K562 (cell line): ENCODE measurements at regions not wholly inside any gene's neighbourhood (a gene's known extent, or its start where the extent isn't known, plus 50 kb on each side); places are given as distances from the start of the nearest gene placed in this dataset.

Experiments
- ATAC-seq: fragments of 200-7000 bp; cut with Tn5 transposase; 3 replicates; pipeline ENCODE4 v1.9.1; 2020; ENCODE audit warnings: moderate library complexity
- BruUV-seq: library from RNA; stranded (reverse); fragments of 400-500 nt; replicated peaks from 2 replicates; lab custom pipeline; 2021; lab: Mats Ljungman, UMichigan
- CTCF ChIA-PET: fragments of 300-600 bp; formaldehyde crosslinking; extraction: SDS; loops from one replicate; lab custom pipeline; 2021; ENCODE audit warnings: low intra/inter-chr PET ratio; lab: Yijun Ruan, JAX
- POLR2A ChIA-PET: fragments of 300-600, 350-650 bp; sonication (Branson Sonifier 250); formaldehyde crosslinking; extraction: SDS; loops from one replicate; lab custom pipeline; 2021; ENCODE audit warnings: antibody characterized with exemption, inconsistent platforms; lab: Yijun Ruan, JAX
- DNase-seq, 4 experiments: peaks; one replicate each; pipeline versions ENCODE4 v3.0.0 to v3.0.0-alpha.2; 2011 to 2018; ENCODE audit warnings: low spot score in 3 of 4, mixed read lengths in 3 of 4; ENCODE audit errors: extremely low read depth in 1 of 4
- FAIRE-seq: peaks from 2 replicates; lab custom pipeline; 2011; peaks lifted over from hg19 to GRCh38; lab: Jason Lieb, UNC
- H2AFZ ChIP-seq: 2 replicates; pipeline ENCODE4 v1.6.0; 2011; ENCODE audit warnings: low read depth, low read length, control low read depth, inconsistent platforms
- H3K27ac ChIP-seq: fragments of 200-600 bp; 3 replicates; pipeline ENCODE4 v1.8.0; 2011; ENCODE audit warnings: low read depth, mild to moderate bottlenecking, control low read depth, inconsistent platforms, low read length, moderate library complexity, mixed read lengths; ENCODE audit errors: extremely low read depth
- H3K27me3 ChIP-seq, 2 experiments: fragments of 300-600 bp in 1 of 2; 2 replicates in 1 of 2; 3 replicates in 1 of 2; pipeline versions ENCODE4 v1.6.0 to v1.8.0; 2011; ENCODE audit warnings: inconsistent platforms in 2 of 2, low read length in 2 of 2, mild to moderate bottlenecking in 1 of 2, mixed read lengths in 1 of 2, moderate library complexity in 1 of 2; ENCODE audit not compliant: control insufficient read depth in 2 of 2, insufficient read depth in 2 of 2
- H3K36me3 ChIP-seq: fragments of 300-600 bp; 3 replicates; pipeline ENCODE4 v1.8.0; 2011; ENCODE audit warnings: mild to moderate bottlenecking, low read length, inconsistent platforms; ENCODE audit not compliant: control insufficient read depth, insufficient read depth
- H3K4me1 ChIP-seq, 2 experiments: fragments of 200-600 bp in 1 of 2; replicated peaks in 1 of 2; 2 replicates in 1 of 2; 3 replicates in 1 of 2; pipeline versions ENCODE4 v1.5.1 to v1.8.0; 2011; ENCODE audit warnings: inconsistent platforms in 2 of 2, low read length in 2 of 2, mild to moderate bottlenecking in 1 of 2, mixed read lengths in 1 of 2, moderate library complexity in 1 of 2; ENCODE audit not compliant: control insufficient read depth in 2 of 2, insufficient read depth in 2 of 2
- H3K4me2 ChIP-seq: 2 replicates; pipeline ENCODE4 v1.6.1; 2011; ENCODE audit warnings: low read length, control low read depth, inconsistent platforms, mixed read lengths; ENCODE audit not compliant: insufficient read depth
- H3K4me3 ChIP-seq: fragments of 200-600 bp; sonication (generic), shearing (Covaris generic); 2 replicates; pipeline ENCODE4 v1.5.1; 2016; ENCODE audit warnings: control low read depth, inconsistent platforms
- H3K79me2 ChIP-seq: fragments of 200-600 bp; 3 replicates; pipeline ENCODE4 v1.8.0; 2011; ENCODE audit warnings: low read length, inconsistent platforms; ENCODE audit not compliant: control insufficient read depth, insufficient read depth
- H3K9ac ChIP-seq, 2 experiments: 2 replicates each; pipeline versions ENCODE4 v1.6.0 to v1.6.1; 2011; ENCODE audit warnings: low read depth in 2 of 2, low read length in 2 of 2, control low read depth in 1 of 2, inconsistent platforms in 1 of 2, mild to moderate bottlenecking in 1 of 2, mixed read lengths in 1 of 2; ENCODE audit not compliant: insufficient read depth in 1 of 2
- H3K9me1 ChIP-seq: one replicate; pipeline ENCODE4 v1.6.0; 2011; ENCODE audit warnings: inconsistent platforms, mild to moderate bottlenecking, low read length, moderate library complexity; ENCODE audit not compliant: control insufficient read depth, insufficient read depth
- H3K9me3 ChIP-seq: replicated peaks from 2 replicates; pipeline ENCODE4 v1.5.1; 2011; ENCODE audit warnings: low read depth, low read length, inconsistent platforms; ENCODE audit not compliant: control insufficient read depth, insufficient read depth
- H4K20me1 ChIP-seq: replicated peaks from 2 replicates; pipeline ENCODE4 v1.6.1; 2011; ENCODE audit warnings: low read length, inconsistent platforms, mixed read lengths; ENCODE audit not compliant: control insufficient read depth, insufficient read depth
- ATF6 ChIP-seq: sonication (generic); formaldehyde crosslinking; IDR thresholded peaks from 2 replicates; pipeline ENCODE4 v1.4.0; 2020; ENCODE audit warnings: mild to moderate bottlenecking, missing genetic modification reagents
- BRD9 ChIP-seq: fragments of 450-650 bp; IDR thresholded peaks from 2 replicates; pipeline ENCODE4 v1.6.1; 2018; ENCODE audit warnings: low read depth; ENCODE audit not compliant: partially characterized antibody
- HNRNPLL ChIP-seq: fragments of 200-400 bp; formaldehyde crosslinking; IDR thresholded peaks from 2 replicates; pipeline ENCODE4 v1.6.1; 2017; ENCODE audit warnings: low read length, low read depth, mild to moderate bottlenecking; ENCODE audit not compliant: poor library complexity, severe bottlenecking
- KDM1A ChIP-seq, 2 experiments: fragments of 450-650 bp; IDR thresholded peaks; 2 replicates each; pipeline ENCODE4 v1.6.1; 2016; ENCODE audit warnings: mild to moderate bottlenecking in 2 of 2
- KLF10 ChIP-seq: fragments of 250-450 bp; sonication (Bioruptor Pico); IDR thresholded peaks from 2 replicates; pipeline ENCODE4 v1.6.1; 2021; ENCODE audit warnings: matching md5 sums
- NFATC3 ChIP-seq: fragments of 450-650 bp; IDR thresholded peaks from 2 replicates; pipeline ENCODE4 v1.6.1; 2017; ENCODE audit warnings: mild to moderate bottlenecking
- PHB ChIP-seq: fragments of 250-450 bp; sonication (Bioruptor Pico); IDR thresholded peaks from 2 replicates; pipeline ENCODE4 v1.5.0; 2021
- RCOR1 ChIP-seq, 2 experiments: IDR thresholded peaks; 2 replicates each; pipeline ENCODE4 v1.6.1; 2012; ENCODE audit warnings: low read depth in 2 of 2, low read length in 2 of 2, borderline replicate concordance in 1 of 2, improper control_type of control experiment in 1 of 2
- SIN3B ChIP-seq: fragments of 450-650 bp; IDR thresholded peaks from 2 replicates; pipeline ENCODE4 v1.6.1; 2017; ENCODE audit warnings: low read depth, mild to moderate bottlenecking, moderate library complexity
- SRF ChIP-seq, 2 experiments: fragments of 250-450, 450-650 bp in 1 of 2; sonication (Bioruptor Pico) in 1 of 2; sonication (generic) in 1 of 2; formaldehyde crosslinking; IDR thresholded peaks; 2 replicates each; pipeline versions ENCODE4 v1.5.0 to v1.5.1; 2020 to 2022; ENCODE audit warnings: mild to moderate bottlenecking in 1 of 2, missing genetic modification reagents in 1 of 2
- STAG1 ChIP-seq: sonication (generic); formaldehyde crosslinking; IDR thresholded peaks from 2 replicates; pipeline ENCODE4 v1.5.0; 2020; ENCODE audit warnings: missing genetic modification reagents, borderline replicate concordance
- WGBS: fragments of 100-300 bp; shearing (Covaris generic); methylation state at CpG from one replicate; pipeline ENCODE4 v1.1.6; 2016; ENCODE audit warnings: low coverage, mixed read lengths; ENCODE audit not compliant: insufficient coverage; ENCODE audit errors: missing lambda C conversion rate; 5-methylcytosine and 5-hydroxymethylcytosine counted together
- in situ Hi-C: fragments of 300-500 bp; cut with MboI; formaldehyde crosslinking; loops from 4 replicates; pipeline ENCODE4 v1.15.0; 2018; ENCODE audit warnings: inconsistent platforms, mixed read lengths
- intact Hi-C: fragments of 100-400 bp; cut with micrococcal nuclease; formaldehyde crosslinking; loops from 2 replicates; pipeline ENCODE4 v1.14.2; 2022
- TF ChIP-seq, protein P1 (sequence below): sonication (generic); formaldehyde crosslinking; IDR thresholded peaks from 2 replicates; pipeline ENCODE4 v1.8.1; 2023; ENCODE audit warnings: mild to moderate bottlenecking, missing genetic modification reagents, moderate library complexity
- TF ChIP-seq, protein P2 (sequence below): sonication (generic); formaldehyde crosslinking; IDR thresholded peaks from 2 replicates; pipeline ENCODE4 v1.8.1; 2023; ENCODE audit warnings: mild to moderate bottlenecking, missing genetic modification reagents
- TF ChIP-seq, protein P3 (sequence below), 2 experiments: fragments of 450-650 bp; conservative IDR thresholded peaks; 2 replicates each; pipeline ENCODE4 v1.6.1; 2017; ENCODE audit warnings: mild to moderate bottlenecking in 2 of 2, moderate library complexity in 2 of 2

GRCh38 chr6:27752038-27752885, 159.9 kb downstream of the OR2B2 start:
- peak; percentile 56 to 88 (median 60) for DNase-seq
- no TSS peak for BruUV-seq
- Histone ChIP-seq H3K9ac (peak overlapping the region; percentile 82 to 94), H3K9me1 (no peaks in the 10 kb centered on the region), H3K9me3 (no peaks in the 10 kb centered on the region), H3K4me2 (peak overlapping the region; percentile 93), H3K79me2 (no peaks in the 10 kb centered on the region), H3K4me3 (peak overlapping the region; percentile 67), H3K36me3 (no peaks in the 10 kb centered on the region), H3K27me3 (no peaks in the 10 kb centered on the region), H2AFZ (peak overlapping the region; percentile 97), H3K27ac (peak overlapping the region; percentile 77), H3K4me1 (peaks cover 7 to 13% of the 10 kb centered on the region in 2 experiments; a peak in 3 of 5 replicates), H4K20me1 (no peaks in the 10 kb centered on the region)
- in situ Hi-C loops, result no loop called here
- intact Hi-C loops, result loop anchor here (1.0 to 5.0 kb wide), 12 partner anchors 64 to 589 kb away; no protein-coding TSS in a partner anchor
- ATAC-seq, result peak; percentile 78
- 15% methylated on average over 24 of the region's 24 CpGs for WGBS
- peak; percentile 93 for FAIRE-seq
- ChIA-PET CTCF (interaction anchor here (0.6 to 1.9 kb wide), 11 partner anchors 127 to 626 kb away, joined by 3 to 11 read pairs (median 4); no protein-coding TSS in a partner anchor), POLR2A (interaction anchor here (0.6 to 1.6 kb wide), 24 partner anchors 9 to 621 kb away, joined by 3 to 11 read pairs (median 3); a partner anchor contains a TSS)
- TF ChIP-seq NFATC3 (0 out of 2 replicates have a peak, but pooled peaks have one; percentile 71), PHB (CRISPR knock-in tag) (no peak), BRD9 (peak; percentile 76), HNRNPLL (peak; percentile 21), RCOR1 (IDR thresholded peaks at IDR 0.05; ENCODE audit: borderline replicate concordance in 1 of 2, low read depth in 2 of 2, low read length in 2 of 2) (0 out of 4 replicates have a peak, but pooled peaks of 1 of the 2 experiments have one; percentile 15), SRF (CRISPR knock-in tag; IDR thresholded peaks at IDR 0.05) (no peak), KLF10 (CRISPR knock-in tag) (no peak), STAG1 (CRISPR knock-in tag) (peak; percentile 63; the same call in 1 of the 2 replicates), ATF6 (CRISPR knock-in tag) (no peak), KDM1A (IDR thresholded peaks at IDR 0.05) (peak; percentile 39 to 70; a peak in 3 of 4 replicates), SIN3B (no peak)
- TF ChIP-seq, protein P1, sequence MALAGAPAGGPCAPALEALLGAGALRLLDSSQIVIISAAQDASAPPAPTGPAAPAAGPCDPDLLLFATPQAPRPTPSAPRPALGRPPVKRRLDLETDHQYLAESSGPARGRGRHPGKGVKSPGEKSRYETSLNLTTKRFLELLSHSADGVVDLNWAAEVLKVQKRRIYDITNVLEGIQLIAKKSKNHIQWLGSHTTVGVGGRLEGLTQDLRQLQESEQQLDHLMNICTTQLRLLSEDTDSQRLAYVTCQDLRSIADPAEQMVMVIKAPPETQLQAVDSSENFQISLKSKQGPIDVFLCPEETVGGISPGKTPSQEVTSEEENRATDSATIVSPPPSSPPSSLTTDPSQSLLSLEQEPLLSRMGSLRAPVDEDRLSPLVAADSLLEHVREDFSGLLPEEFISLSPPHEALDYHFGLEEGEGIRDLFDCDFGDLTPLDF (CRISPR knock-in tag), result no peak
- TF ChIP-seq, protein P2, sequence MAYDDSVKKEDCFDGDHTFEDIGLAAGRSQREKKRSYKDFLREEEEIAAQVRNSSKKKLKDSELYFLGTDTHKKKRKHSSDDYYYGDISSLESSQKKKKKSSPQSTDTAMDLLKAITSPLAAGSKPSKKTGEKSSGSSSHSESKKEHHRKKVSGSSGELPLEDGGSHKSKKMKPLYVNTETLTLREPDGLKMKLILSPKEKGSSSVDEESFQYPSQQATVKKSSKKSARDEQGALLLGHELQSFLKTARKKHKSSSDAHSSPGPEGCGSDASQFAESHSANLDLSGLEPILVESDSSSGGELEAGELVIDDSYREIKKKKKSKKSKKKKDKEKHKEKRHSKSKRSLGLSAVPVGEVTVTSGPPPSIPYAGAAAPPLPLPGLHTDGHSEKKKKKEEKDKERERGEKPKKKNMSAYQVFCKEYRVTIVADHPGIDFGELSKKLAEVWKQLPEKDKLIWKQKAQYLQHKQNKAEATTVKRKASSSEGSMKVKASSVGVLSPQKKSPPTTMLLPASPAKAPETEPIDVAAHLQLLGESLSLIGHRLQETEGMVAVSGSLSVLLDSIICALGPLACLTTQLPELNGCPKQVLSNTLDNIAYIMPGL (CRISPR knock-in tag), result 0 out of 2 replicates have a peak, but pooled peaks have one; percentile 71
- TF ChIP-seq, protein P3, sequence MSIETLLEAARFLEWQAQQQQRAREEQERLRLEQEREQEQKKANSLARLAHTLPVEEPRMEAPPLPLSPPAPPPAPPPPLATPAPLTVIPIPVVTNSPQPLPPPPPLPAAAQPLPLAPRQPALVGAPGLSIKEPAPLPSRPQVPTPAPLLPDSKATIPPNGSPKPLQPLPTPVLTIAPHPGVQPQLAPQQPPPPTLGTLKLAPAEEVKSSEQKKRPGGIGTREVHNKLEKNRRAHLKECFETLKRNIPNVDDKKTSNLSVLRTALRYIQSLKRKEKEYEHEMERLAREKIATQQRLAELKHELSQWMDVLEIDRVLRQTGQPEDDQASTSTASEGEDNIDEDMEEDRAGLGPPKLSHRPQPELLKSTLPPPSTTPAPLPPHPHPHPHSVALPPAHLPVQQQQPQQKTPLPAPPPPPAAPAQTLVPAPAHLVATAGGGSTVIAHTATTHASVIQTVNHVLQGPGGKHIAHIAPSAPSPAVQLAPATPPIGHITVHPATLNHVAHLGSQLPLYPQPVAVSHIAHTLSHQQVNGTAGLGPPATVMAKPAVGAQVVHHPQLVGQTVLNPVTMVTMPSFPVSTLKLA (conservative IDR thresholded peaks at IDR 0.05), result peak in 1 of 2 experiments; percentile 8
